ENCODE measurements at regions not wholly inside any gene's neighbourhood (a gene's known extent, or its start where the extent isn't known, plus 50 kb on each side); places are given as distances from the start of the nearest gene placed in this dataset.

- no peak for DNase-seq (ENCODE audit: extremely low read depth, low read depth)
These were observed 166.5 kb upstream of the PRR16 start for GRCh38 chr5:120297616-120298015.

GRCh38 chr5:120298981-120299380, 165.1 kb upstream of the PRR16 start:
- H3K4me3 ChIP-seq (replicated peaks; ENCODE audit: low read depth, low read length) = no peak overlapping the region
- no peak for TF ChIP-seq CTCF (IDR thresholded peaks at IDR 0.05; ENCODE audit: low read depth, low read length, missing control alignments)
- no peak for DNase-seq (ENCODE audit: extremely low read depth, low read depth)

More at GRCh38 chr5:120297616-120298015, 166.5 kb upstream of the PRR16 start:
- no peak overlapping the region for H3K4me3 ChIP-seq (replicated peaks; ENCODE audit: low read depth, low read length)
- TF ChIP-seq CTCF (IDR thresholded peaks at IDR 0.05; ENCODE audit: low read depth, low read length, missing control alignments) = no peak

GRCh38 chr5:120304663-120305062, 159.4 kb upstream of the PRR16 start:
- no peak for TF ChIP-seq CTCF (IDR thresholded peaks at IDR 0.05; ENCODE audit: low read depth, low read length, missing control alignments)
- DNase-seq (ENCODE audit: extremely low read depth, low read depth) = peak; percentile 33
- no peak overlapping the region for H3K4me3 ChIP-seq (replicated peaks; ENCODE audit: low read depth, low read length)

- H3K4me3 ChIP-seq (replicated peaks; ENCODE audit: low read depth, low read length) = no peak overlapping the region
- no peak for TF ChIP-seq CTCF (IDR thresholded peaks at IDR 0.05; ENCODE audit: low read depth, low read length, missing control alignments)
- no peak for DNase-seq (ENCODE audit: extremely low read depth, low read depth)
These were observed 157.8 kb upstream of the PRR16 start for GRCh38 chr5:120306303-120306702.

- no peak for DNase-seq (ENCODE audit: extremely low read depth, low read depth)
- H3K4me3 ChIP-seq (replicated peaks; ENCODE audit: low read depth, low read length) = no peak overlapping the region
- no peak for TF ChIP-seq CTCF (IDR thresholded peaks at IDR 0.05; ENCODE audit: low read depth, low read length, missing control alignments)
These were observed 149.9 kb upstream of the PRR16 start for GRCh38 chr5:120314191-120314590.

GRCh38 chr5:120320626-120321025, 143.5 kb upstream of the PRR16 start:
- TF ChIP-seq CTCF (IDR thresholded peaks at IDR 0.05; ENCODE audit: low read depth, low read length, missing control alignments) = no peak
- no peak overlapping the region for H3K4me3 ChIP-seq (replicated peaks; ENCODE audit: low read depth, low read length)
- no peak for DNase-seq (ENCODE audit: extremely low read depth, low read depth)

GRCh38 chr5:120326651-120327050, 137.4 kb upstream of the PRR16 start:
- peak; percentile 15 for DNase-seq (ENCODE audit: extremely low read depth, low read depth)
- H3K4me3 ChIP-seq (replicated peaks; ENCODE audit: low read depth, low read length) = no peak overlapping the region
- no peak for TF ChIP-seq CTCF (IDR thresholded peaks at IDR 0.05; ENCODE audit: low read depth, low read length, missing control alignments)

All from HFF-Myc (cell line).